ENCODE measurements at regions not wholly inside any gene's neighbourhood (a gene's known extent, or its start where the extent isn't known, plus 50 kb on each side); places are given as distances from the start of the nearest gene placed in this dataset.
"Not testable (repeated sequence)": the region's sequence is repeated elsewhere in the genome, so short reads cannot be mapped to it uniquely, and the experiment has no call there.

GRCh38 chr2:107553539-107553938, 273.2 kb upstream of the RGPD4 start:
- ATAC-seq (no peak), DNase-seq (ENCODE audit: low spot score) (no peak)
- intact Hi-C loops (cut with DNase I), result no loop called here

- no peak for ATAC-seq
- intact Hi-C loops (cut with DNase I), result no loop called here
- no peak for DNase-seq (ENCODE audit: low spot score)
Observed at GRCh38 chr2:107556038-107556627, 270.6 kb upstream of the RGPD4 start.

- intact Hi-C loops (cut with DNase I), result no loop called here
- ATAC-seq, result no peak
- no peak for DNase-seq (ENCODE audit: low spot score)
Observed at GRCh38 chr2:107558295-107558694, 268.4 kb upstream of the RGPD4 start.

GRCh38 chr2:107569496-107569895, 257.2 kb upstream of the RGPD4 start:
- DNase-seq (ENCODE audit: low spot score) (no peak), ATAC-seq (no peak)
- intact Hi-C loops (cut with DNase I), result no loop called here

GRCh38 chr2:107570876-107571275, 255.8 kb upstream of the RGPD4 start:
- ATAC-seq (no peak), DNase-seq (ENCODE audit: low spot score) (no peak)
- intact Hi-C loops (cut with DNase I), result no loop called here

- ATAC-seq; intact Hi-C loops (cut with DNase I); DNase-seq (ENCODE audit: low spot score): not testable (repeated sequence)
Observed at GRCh38 chr2:107572890-107573289, 253.8 kb upstream of the RGPD4 start.

- ATAC-seq (no peak), DNase-seq (ENCODE audit: low spot score) (no peak)
- intact Hi-C loops (cut with DNase I), result no loop called here
Observed at GRCh38 chr2:107576991-107577390, 249.7 kb upstream of the RGPD4 start.

GRCh38 chr2:107582487-107582886, 244.2 kb upstream of the RGPD4 start:
- DNase-seq (ENCODE audit: low spot score) (no peak), ATAC-seq (no peak)
- intact Hi-C loops (cut with DNase I), result no loop called here

GRCh38 chr2:107584577-107584976, 242.1 kb upstream of the RGPD4 start:
- intact Hi-C loops (cut with DNase I), result no loop called here
- DNase-seq (ENCODE audit: low spot score) (no peak), ATAC-seq (no peak)

GRCh38 chr2:107585851-107586250, 240.8 kb upstream of the RGPD4 start:
- ATAC-seq (no peak), DNase-seq (ENCODE audit: low spot score) (no peak)
- intact Hi-C loops (cut with DNase I), result no loop called here

GRCh38 chr2:107588181-107588580, 238.5 kb upstream of the RGPD4 start:
- intact Hi-C loops (cut with DNase I), result no loop called here
- ATAC-seq (no peak), DNase-seq (ENCODE audit: low spot score) (no peak)

- intact Hi-C loops (cut with DNase I), result no loop called here
- ATAC-seq, result no peak
- no peak for DNase-seq (ENCODE audit: low spot score)
Observed at GRCh38 chr2:107589079-107589491, 237.6 kb upstream of the RGPD4 start.

GRCh38 chr2:107591561-107592279, 235.0 kb upstream of the RGPD4 start:
- no peak for DNase-seq (ENCODE audit: low spot score)
- ATAC-seq, result no peak
- intact Hi-C loops (cut with DNase I), result no loop called here

GRCh38 chr2:107592280-107592624, 234.4 kb upstream of the RGPD4 start:
- ATAC-seq, result peak; percentile 26
- no peak for DNase-seq (ENCODE audit: low spot score)
- intact Hi-C loops (cut with DNase I), result no loop called here

GRCh38 chr2:107595285-107595684, 231.4 kb upstream of the RGPD4 start:
- intact Hi-C loops (cut with DNase I), result no loop called here
- ATAC-seq (no peak), DNase-seq (ENCODE audit: low spot score) (no peak)

- no peak for ATAC-seq
- DNase-seq (ENCODE audit: low spot score), result no peak
- intact Hi-C loops (cut with DNase I), result no loop called here
Observed at GRCh38 chr2:107595749-107596148, 230.9 kb upstream of the RGPD4 start.

- intact Hi-C loops (cut with DNase I), result no loop called here
- DNase-seq (ENCODE audit: low spot score) (no peak), ATAC-seq (no peak)
Observed at GRCh38 chr2:107597507-107597906, 229.2 kb upstream of the RGPD4 start.

GRCh38 chr2:107602801-107603200, 223.9 kb upstream of the RGPD4 start:
- intact Hi-C loops (cut with DNase I), result no loop called here
- ATAC-seq (no peak), DNase-seq (ENCODE audit: low spot score) (no peak)

- intact Hi-C loops (cut with DNase I), result no loop called here
- DNase-seq (ENCODE audit: low spot score) (no peak), ATAC-seq (no peak)
Observed at GRCh38 chr2:107607054-107607453, 219.6 kb upstream of the RGPD4 start.

- no peak for DNase-seq (ENCODE audit: low spot score)
- intact Hi-C loops (cut with DNase I), result no loop called here
- no peak for ATAC-seq
Observed at GRCh38 chr2:107607473-107607872, 219.2 kb upstream of the RGPD4 start.

- ATAC-seq (no peak), DNase-seq (ENCODE audit: low spot score) (no peak)
- intact Hi-C loops (cut with DNase I), result no loop called here
Observed at GRCh38 chr2:107615039-107615438, 211.7 kb upstream of the RGPD4 start.
